Neural cell (in vitro differentiated cells): ENCODE measurements at regions not wholly inside any gene's neighbourhood (a gene's known extent, or its start where the extent isn't known, plus 50 kb on each side); places are given as distances from the start of the nearest gene placed in this dataset.

Experiments
- H2AFZ ChIP-seq: fragments of 200-600, 300-800 bp; sonication (generic), shearing (Covaris generic); 2 replicates; pipeline ENCODE4 v1.6.0; 2014; ENCODE audit warnings: low read depth, mild to moderate bottlenecking, antibody characterized with exemption, low read length, moderate library complexity
- H3F3A ChIP-seq: fragments of 200-600 bp; shearing (Covaris generic); 2 replicates; pipeline ENCODE4 v1.6.1; 2016; ENCODE audit warnings: mild to moderate bottlenecking, moderate library complexity, mixed read lengths, antibody characterized with exemption, low read length; ENCODE audit not compliant: insufficient read depth, poor library complexity, severe bottlenecking
- H3K27ac ChIP-seq: fragments of 200-600, 300-800 bp; sonication (generic), shearing (Covaris generic); 2 replicates; pipeline ENCODE4 v1.5.1; 2014; ENCODE audit warnings: mild to moderate bottlenecking, low read length, moderate library complexity
- H3K27me3 ChIP-seq: fragments of 300-800, 200-600 bp; sonication (generic), shearing (Covaris generic); 2 replicates; pipeline ENCODE4 v1.6.0; 2014; ENCODE audit warnings: mild to moderate bottlenecking, low read depth, low read length, moderate library complexity; ENCODE audit not compliant: insufficient read depth
- H3K36me3 ChIP-seq: fragments of 300-800, 200-600 bp; sonication (generic), shearing (Covaris generic); 2 replicates; pipeline ENCODE4 v1.5.1; 2014; ENCODE audit warnings: mild to moderate bottlenecking, antibody characterized with exemption, low read length, moderate library complexity; ENCODE audit not compliant: insufficient read depth
- H3K4me2 ChIP-seq: fragments of 300-800, 200-600 bp; sonication (generic), shearing (Covaris generic); 2 replicates; pipeline ENCODE4 v1.6.0; 2014; ENCODE audit warnings: mild to moderate bottlenecking, low read length
- H3K4me3 ChIP-seq: fragments of 300-800, 200-600 bp; sonication (generic), shearing (Covaris generic); 2 replicates; pipeline ENCODE4 v1.5.1; 2014; ENCODE audit warnings: mild to moderate bottlenecking, low read length, moderate library complexity
- H3K79me2 ChIP-seq: fragments of 200-600 bp; shearing (Covaris generic); replicated peaks from 2 replicates; pipeline ENCODE4 v1.6.0; 2014; ENCODE audit warnings: mild to moderate bottlenecking, low read length, moderate library complexity; ENCODE audit not compliant: insufficient read depth
- H3K9ac ChIP-seq: fragments of 300-800, 200-600 bp; sonication (generic), shearing (Covaris generic); 2 replicates; pipeline ENCODE4 v1.6.1; 2016; ENCODE audit warnings: mild to moderate bottlenecking, low read length, mixed read lengths
- H3K9me2 ChIP-seq: fragments of 200-600 bp; shearing (Covaris generic); 2 replicates; pipeline ENCODE4 v1.6.1; 2016; ENCODE audit warnings: mild to moderate bottlenecking, low read length, mixed read lengths; ENCODE audit not compliant: insufficient read depth
- H3K9me3 ChIP-seq: fragments of 200-600, 300-800 bp; sonication (generic), shearing (Covaris generic); 2 replicates; pipeline ENCODE4 v1.6.1; 2016; ENCODE audit warnings: mild to moderate bottlenecking, mixed run types, low read length, moderate library complexity, mixed read lengths
- H4K20me1 ChIP-seq: fragments of 200-600 bp; shearing (Covaris generic); 2 replicates; pipeline ENCODE4 v1.6.1; 2016; ENCODE audit warnings: mild to moderate bottlenecking, mixed run types; ENCODE audit not compliant: insufficient read depth
- EP300 ChIP-seq: fragments of 450-650 bp; conservative IDR thresholded peaks from 2 replicates; pipeline ENCODE4 v1.6.1; 2014; ENCODE audit warnings: antibody characterized with exemption, mild to moderate bottlenecking, moderate library complexity; ENCODE audit not compliant: poor library complexity, severe bottlenecking
- EZH2 ChIP-seq: fragments of 200-600, 300-800 bp; shearing (Covaris generic), sonication (generic); IDR thresholded peaks from 2 replicates; pipeline ENCODE4 v1.6.1; 2014; ENCODE audit warnings: antibody characterized with exemption, low read length, borderline replicate concordance, mild to moderate bottlenecking; ENCODE audit not compliant: insufficient read depth, poor library complexity, severe bottlenecking
- MXI1 ChIP-seq: fragments of 450-650 bp; conservative IDR thresholded peaks from 2 replicates; pipeline ENCODE4 v1.6.1; 2014; ENCODE audit warnings: antibody characterized with exemption, mild to moderate bottlenecking; ENCODE audit not compliant: poor library complexity, severe bottlenecking
- POLR2AphosphoS5 ChIP-seq: IDR thresholded peaks from 2 replicates; pipeline ENCODE4 v1.6.1; 2012
- RAD21 ChIP-seq: fragments of 450-650 bp; conservative IDR thresholded peaks from 2 replicates; pipeline ENCODE4 v1.6.1; 2014; ENCODE audit warnings: antibody characterized with exemption, mild to moderate bottlenecking, moderate library complexity
- SMC3 ChIP-seq: fragments of 450-650 bp; conservative IDR thresholded peaks from 2 replicates; pipeline ENCODE4 v1.6.1; 2014; ENCODE audit warnings: antibody characterized with exemption, mild to moderate bottlenecking, moderate library complexity; ENCODE audit not compliant: poor library complexity
- TAF1 ChIP-seq: IDR thresholded peaks from 2 replicates; pipeline ENCODE4 v1.6.1; 2012; ENCODE audit warnings: low read depth
- TF ChIP-seq, protein P1 (sequence below): IDR thresholded peaks from 2 replicates; pipeline ENCODE4 v1.6.1; 2012; ENCODE audit warnings: borderline replicate concordance
- TF ChIP-seq, protein P2 (sequence below): fragments of 450-650 bp; IDR thresholded peaks from 2 replicates; pipeline ENCODE4 v1.5.1; 2014; ENCODE audit warnings: antibody characterized with exemption, mild to moderate bottlenecking, moderate library complexity; ENCODE audit not compliant: poor library complexity, severe bottlenecking

GRCh38 chr6:113683968-113684367 lies 173.2 kb upstream of the MARCKS start:
- H3K36me3 ChIP-seq = no peaks in the 10 kb centered on the region
- no peak overlapping the region for H3K27ac ChIP-seq
- TF ChIP-seq, protein P1, sequence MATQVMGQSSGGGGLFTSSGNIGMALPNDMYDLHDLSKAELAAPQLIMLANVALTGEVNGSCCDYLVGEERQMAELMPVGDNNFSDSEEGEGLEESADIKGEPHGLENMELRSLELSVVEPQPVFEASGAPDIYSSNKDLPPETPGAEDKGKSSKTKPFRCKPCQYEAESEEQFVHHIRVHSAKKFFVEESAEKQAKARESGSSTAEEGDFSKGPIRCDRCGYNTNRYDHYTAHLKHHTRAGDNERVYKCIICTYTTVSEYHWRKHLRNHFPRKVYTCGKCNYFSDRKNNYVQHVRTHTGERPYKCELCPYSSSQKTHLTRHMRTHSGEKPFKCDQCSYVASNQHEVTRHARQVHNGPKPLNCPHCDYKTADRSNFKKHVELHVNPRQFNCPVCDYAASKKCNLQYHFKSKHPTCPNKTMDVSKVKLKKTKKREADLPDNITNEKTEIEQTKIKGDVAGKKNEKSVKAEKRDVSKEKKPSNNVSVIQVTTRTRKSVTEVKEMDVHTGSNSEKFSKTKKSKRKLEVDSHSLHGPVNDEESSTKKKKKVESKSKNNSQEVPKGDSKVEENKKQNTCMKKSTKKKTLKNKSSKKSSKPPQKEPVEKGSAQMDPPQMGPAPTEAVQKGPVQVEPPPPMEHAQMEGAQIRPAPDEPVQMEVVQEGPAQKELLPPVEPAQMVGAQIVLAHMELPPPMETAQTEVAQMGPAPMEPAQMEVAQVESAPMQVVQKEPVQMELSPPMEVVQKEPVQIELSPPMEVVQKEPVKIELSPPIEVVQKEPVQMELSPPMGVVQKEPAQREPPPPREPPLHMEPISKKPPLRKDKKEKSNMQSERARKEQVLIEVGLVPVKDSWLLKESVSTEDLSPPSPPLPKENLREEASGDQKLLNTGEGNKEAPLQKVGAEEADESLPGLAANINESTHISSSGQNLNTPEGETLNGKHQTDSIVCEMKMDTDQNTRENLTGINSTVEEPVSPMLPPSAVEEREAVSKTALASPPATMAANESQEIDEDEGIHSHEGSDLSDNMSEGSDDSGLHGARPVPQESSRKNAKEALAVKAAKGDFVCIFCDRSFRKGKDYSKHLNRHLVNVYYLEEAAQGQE = no peak
- TF ChIP-seq MXI1 = no peak
- TF ChIP-seq POLR2AphosphoS5 = no peak
- no peak for TF ChIP-seq SMC3
- H3K79me2 ChIP-seq = no peaks in the 10 kb centered on the region
- H3K9ac ChIP-seq = no peak overlapping the region
- H3K27me3 ChIP-seq = no peaks in the 10 kb centered on the region
- no peaks in the 10 kb centered on the region for H4K20me1 ChIP-seq
- no peak overlapping the region for H3K4me2 ChIP-seq
- no peak overlapping the region for H3K4me3 ChIP-seq
- H3F3A ChIP-seq = no peaks in the 10 kb centered on the region
- H3K9me3 ChIP-seq = no peaks in the 10 kb centered on the region
- no peak overlapping the region for H2AFZ ChIP-seq
- no peaks in the 10 kb centered on the region for H3K9me2 ChIP-seq

GRCh38 chr6:113684382-113684901 lies 172.7 kb upstream of the MARCKS start:
- Histone ChIP-seq H2AFZ (no peak overlapping the region), H3K27ac (no peak overlapping the region), H3K9me2 (no peaks in the 10 kb centered on the region), H3K9ac (no peak overlapping the region), H3K79me2 (no peaks in the 10 kb centered on the region), H3K4me3 (no peak overlapping the region), H3K36me3 (no peaks in the 10 kb centered on the region), H3K4me2 (no peak overlapping the region), H4K20me1 (no peaks in the 10 kb centered on the region), H3K9me3 (no peaks in the 10 kb centered on the region), H3F3A (no peaks in the 10 kb centered on the region), H3K27me3 (no peaks in the 10 kb centered on the region)
- TF ChIP-seq POLR2AphosphoS5 (no peak), MXI1 (no peak), TAF1 (no peak), EZH2 (no peak), RAD21 (no peak), SMC3 (no peak), EP300 (no peak)
- TF ChIP-seq, protein P2, sequence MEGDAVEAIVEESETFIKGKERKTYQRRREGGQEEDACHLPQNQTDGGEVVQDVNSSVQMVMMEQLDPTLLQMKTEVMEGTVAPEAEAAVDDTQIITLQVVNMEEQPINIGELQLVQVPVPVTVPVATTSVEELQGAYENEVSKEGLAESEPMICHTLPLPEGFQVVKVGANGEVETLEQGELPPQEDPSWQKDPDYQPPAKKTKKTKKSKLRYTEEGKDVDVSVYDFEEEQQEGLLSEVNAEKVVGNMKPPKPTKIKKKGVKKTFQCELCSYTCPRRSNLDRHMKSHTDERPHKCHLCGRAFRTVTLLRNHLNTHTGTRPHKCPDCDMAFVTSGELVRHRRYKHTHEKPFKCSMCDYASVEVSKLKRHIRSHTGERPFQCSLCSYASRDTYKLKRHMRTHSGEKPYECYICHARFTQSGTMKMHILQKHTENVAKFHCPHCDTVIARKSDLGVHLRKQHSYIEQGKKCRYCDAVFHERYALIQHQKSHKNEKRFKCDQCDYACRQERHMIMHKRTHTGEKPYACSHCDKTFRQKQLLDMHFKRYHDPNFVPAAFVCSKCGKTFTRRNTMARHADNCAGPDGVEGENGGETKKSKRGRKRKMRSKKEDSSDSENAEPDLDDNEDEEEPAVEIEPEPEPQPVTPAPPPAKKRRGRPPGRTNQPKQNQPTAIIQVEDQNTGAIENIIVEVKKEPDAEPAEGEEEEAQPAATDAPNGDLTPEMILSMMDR = no peak
- TF ChIP-seq, protein P1 = no peak
